ENCODE measurements at regions not wholly inside any gene's neighbourhood (a gene's known extent, or its start where the extent isn't known, plus 50 kb on each side); places are given as distances from the start of the nearest gene placed in this dataset.

DNA sequence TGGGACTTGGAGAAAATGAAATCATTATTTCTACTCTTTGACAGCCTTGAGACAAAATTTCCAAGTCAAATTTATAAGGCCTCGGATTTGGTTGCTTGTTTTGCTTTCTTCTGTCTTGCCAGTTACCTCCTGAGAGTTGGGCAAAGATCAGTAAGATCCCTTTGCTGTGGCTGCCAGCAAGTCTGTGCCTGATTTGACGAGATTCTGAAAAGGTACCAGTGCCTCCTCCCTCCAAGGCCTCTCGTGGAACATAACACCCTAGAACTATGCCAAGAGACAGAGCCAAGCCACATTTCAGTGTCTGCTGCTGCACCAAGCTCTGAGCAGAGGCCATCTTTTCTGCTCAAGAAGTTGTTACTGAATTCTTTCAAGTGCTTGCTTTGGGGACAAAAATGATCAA lies 61.0 kb downstream of the GTPBP8 start:
- DNase-seq (ENCODE audit: low spot score): no peak

DNA sequence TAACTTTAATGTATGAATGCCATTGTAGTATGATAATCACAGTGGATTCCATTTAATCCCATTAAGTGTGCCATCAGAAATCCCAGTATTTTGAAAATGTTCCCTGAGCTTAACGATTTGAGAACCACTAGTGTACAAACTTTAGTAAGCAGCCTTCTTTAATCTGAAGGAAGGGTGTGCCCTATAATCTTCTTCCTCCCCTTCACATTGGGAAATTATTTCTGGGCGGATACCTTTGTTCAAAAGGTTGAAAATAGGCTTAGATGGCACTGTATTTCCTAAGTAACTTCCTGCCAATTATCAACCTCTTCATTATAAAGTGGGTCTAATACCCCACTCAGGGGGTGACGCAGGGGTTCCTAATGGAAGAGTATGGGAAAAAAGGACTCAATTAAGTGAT lies 62.4 kb downstream of the GTPBP8 start:
- DNase-seq (ENCODE audit: low spot score): no peak

DNA sequence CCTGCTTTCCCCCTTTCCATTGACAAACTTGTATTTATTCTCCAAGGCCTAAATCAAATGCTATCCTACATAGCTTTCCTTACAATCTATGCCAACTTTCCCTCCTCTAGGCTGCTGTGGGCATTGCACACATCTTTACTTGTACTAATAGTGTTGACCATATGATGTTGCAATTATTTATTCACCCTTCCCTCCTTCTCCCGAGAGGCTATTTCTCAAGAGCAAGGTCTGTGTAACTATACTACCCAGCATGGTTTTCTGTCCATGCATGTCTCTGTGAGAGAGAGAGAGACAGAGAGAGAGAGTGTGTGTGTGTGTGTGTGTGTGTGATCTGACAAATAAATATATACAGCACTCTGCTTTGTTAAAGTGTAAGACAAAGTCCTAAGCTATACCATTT lies 63.8 kb downstream of the GTPBP8 start:
- no peak for DNase-seq (ENCODE audit: low spot score)

DNA sequence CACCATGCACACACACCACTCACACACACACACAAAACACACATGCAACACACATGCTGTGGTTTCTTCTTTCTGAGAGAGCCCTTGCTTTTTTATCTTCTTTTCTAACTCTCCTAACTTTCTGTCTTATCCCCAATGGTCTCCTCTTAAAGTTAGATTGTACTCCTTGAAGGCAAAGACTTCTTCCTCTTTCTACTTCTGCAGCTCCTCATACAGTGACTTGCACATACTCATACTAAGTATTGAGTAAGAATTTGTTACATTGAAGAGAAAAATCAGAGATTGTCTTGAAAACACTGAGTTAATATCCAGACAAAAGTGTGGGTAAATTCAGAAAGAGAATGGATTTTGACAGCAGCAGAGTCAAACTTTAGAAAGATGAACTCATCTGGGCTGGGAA lies 64.4 kb downstream of the GTPBP8 start:
- DNase-seq (ENCODE audit: low spot score): no peak

DNA sequence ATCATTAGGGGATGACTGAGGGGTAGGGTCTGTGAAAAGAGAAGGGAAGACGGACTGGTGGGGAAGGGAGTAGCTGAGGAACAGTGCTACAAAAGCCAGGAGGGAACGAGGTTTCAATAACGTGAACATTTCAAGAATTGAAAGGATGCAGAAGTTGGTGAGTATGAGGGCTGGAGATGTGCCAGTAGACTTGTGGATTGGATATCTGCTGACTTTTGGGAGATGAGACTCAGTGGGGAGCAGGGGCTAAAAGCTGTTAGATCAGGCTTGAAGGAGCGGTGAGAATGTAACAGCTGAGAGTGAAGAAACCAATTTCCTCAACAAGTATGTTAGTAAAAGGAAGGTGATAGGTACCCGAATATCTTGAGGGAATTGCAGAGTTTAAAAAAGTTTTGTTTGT lies 65.2 kb downstream of the GTPBP8 start:
- DNase-seq (ENCODE audit: low spot score): no peak

DNA sequence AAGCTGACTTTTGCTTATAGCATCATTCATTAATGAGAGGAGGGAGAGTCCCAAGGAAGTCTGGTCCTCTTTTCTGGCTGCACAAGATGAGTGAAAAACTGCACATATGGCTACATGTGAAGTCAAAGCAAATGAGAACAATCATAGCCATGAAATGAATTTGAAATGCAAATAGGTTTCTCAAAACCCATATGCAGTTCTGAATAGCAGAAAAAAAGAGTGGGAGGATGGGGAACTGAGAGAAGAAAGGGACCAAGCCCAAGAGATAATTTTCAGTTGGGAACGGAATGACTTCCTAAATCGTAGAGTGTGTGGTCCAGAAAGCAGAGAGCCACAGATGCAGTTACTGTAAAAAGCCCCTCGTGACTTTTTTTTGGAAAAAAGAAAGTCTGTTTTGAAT lies 66.3 kb downstream of the GTPBP8 start:
- no peak for DNase-seq (ENCODE audit: low spot score)

DNA sequence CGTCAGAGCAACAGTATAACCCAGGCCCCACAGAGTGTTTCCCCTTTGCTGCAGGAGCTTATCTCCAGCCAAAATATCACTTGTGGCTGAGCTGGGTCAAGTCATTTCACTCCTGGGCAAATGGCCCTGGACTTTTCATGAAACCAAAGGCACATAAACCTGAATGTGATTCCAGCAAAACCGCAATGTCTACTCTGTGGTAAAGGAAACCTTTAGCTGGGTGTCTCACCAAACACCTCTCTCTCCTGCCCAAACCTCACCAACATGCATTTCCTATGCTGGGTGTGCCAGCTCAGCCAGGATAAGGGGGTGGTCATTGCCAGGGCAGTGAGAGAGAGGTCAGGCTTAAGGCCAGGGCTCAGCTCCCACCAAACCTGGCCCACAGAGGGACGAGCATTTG lies 67.4 kb downstream of the GTPBP8 start:
- no peak for DNase-seq (ENCODE audit: low spot score)

DNA sequence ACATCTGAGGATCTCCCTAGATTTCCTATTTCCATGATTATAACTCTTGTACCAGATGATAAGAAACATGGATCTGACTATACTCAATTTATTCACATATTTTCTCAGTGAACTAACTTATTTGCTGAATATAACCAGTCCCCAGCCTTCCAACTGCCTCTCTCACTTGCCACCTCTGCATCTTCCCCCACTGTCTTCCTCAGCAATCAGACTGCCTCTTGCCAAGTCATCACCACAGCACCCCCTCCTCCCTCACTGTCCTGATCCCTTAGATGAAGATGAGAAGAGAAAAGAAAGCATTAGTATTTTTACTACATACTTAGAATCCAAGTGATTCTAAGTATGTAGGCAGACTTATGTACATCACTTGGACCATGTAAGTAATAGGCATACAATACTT lies 71.9 kb downstream of the GTPBP8 start:
- no peak for DNase-seq (ENCODE audit: low spot score)

DNA sequence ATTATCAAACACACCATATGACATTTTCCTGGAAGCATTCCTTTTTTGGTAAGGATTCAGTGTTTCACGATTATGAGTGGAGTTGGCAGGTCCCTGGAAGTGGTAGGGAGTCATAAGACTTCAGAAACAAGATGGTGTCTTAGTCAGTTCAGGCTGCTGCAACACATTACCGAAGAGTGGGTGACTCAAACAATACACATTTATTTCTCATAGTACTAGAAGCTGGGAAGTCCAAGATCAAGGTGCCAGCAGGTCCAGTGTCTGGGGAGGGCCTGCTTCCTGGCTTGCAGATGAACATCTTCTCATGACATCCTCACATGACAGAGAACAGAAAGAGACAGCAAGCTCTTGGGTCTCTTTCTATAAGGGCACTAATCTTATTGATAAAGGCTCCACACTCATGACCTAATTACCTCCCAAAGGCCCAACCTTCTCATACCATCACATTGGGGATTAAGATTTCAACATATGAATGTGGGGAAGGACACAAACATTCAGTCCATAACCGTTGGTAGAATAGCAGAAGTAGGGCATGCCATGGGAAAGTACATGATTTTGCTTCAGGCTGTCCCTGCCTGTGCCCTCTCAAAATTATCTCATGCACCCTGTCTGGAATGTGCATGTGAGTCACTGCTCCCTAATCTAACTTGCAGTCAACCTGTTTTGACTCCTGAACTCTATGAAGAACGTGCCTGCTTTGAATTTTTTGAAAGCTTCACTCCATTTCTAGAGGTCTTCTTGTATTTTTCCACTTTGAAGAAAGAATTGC lies 72.5 kb downstream of the GTPBP8 start:
- no peak for DNase-seq (ENCODE audit: low spot score)

DNA sequence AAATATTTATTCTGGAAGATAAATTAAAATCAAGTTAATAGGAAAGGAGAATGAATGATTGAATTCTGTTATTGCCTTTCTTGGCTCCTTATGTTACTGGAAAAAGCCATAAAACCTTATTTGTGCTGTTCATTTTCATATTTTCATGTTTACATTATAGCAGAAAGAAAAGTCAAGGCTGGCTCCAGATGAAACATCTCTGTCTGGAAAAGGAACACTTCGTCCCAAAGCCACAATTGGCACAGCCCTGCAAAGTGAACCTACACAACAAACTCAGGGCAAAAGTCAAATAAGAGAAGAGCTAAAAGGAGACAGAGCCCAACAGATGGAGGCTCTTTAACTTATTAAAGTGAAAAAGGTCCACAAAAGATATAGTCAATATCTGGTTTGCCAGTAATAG lies 73.4 kb downstream of the GTPBP8 start:
- no peak for DNase-seq (ENCODE audit: low spot score)

DNA sequence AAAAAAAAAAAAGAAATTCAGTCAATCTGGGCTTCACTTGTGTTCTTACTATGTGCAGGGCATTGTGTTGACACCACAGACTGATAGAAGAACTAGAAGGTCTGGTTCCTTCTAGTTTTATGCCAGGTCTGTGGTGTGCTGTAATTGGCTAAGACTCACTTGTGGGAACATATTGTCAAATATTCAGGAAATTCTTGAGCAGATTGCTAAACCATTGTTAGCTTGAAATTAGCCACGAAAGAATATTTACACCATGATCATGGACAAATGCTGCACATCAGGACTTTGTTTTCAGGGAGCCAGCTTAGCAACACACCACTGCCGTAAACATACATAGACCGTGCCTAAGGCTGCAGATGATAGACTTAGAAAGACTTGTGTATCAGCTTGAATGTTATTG lies 74.6 kb downstream of the GTPBP8 start:
- DNase-seq (ENCODE audit: low spot score): no peak

DNA sequence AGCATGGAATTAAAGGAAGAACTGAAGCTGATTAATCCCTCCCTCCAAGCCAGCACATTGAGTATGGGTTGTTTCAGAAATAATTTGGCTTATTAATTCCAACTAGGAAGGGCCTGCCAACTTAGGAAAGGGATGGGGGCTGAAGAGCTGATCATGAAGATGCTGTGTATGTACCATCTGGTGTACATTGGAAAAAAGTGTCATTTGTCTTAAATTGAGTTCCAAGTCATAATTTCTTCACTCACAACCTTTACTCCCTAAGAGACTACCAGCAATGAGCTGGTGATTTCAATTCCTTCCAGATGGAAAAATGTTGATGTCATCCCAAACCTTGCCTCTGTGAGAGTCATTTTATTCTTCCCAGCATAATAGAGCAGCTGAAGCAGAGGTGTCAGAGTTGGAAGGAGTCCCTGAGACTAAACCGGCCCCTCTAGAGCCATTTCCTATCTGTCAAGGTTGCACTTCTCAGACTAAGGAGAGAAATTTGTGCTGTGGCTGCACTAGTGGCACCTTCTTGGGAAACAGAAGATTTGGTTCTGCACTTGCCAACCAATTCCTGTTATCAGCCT lies 79.4 kb downstream of the GTPBP8 start:
- DNase-seq (ENCODE audit: low spot score): no peak

DNA sequence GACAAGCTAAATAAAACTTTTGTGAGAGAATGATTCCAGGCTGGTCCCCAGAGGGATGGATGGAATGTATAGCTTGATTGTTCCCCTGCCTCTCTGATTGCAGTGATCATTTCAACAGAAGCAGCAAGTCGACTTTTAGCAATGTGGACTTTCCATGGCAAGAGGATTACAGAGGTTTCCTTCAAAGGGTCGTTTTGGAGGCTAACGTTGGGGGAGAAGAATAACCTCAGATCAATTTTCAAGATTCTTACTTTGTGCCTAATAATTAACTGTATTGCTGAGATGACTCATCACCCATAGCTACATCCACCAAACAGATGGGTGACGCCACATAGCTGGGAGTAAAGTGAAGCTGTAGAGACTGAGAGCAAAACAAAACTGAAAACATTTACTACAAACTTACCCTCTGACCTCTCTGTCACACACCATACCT lies 79.9 kb downstream of the GTPBP8 start:
- peak; percentile 56 for DNase-seq (ENCODE audit: low spot score)

DNA sequence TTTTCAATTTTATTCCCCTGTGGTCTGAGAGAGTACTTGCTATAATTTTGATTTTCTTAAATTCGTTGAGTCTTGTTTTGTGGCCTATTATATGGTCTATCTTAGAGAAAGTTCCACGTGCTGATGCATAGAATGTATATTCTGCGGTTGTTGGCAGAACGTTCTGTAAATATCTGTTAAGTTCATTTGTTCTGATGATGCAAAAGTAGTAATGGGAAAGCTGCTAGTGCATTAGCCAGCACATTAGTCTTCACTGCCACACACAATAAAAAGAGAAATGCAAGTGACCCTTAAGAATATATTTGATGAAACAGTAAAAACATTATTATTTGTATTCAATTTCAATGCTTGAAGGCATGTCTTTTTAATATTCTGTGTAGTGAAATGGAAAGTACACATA lies 84.8 kb downstream of the GTPBP8 start:
- no peak for DNase-seq (ENCODE audit: low spot score)

DNA sequence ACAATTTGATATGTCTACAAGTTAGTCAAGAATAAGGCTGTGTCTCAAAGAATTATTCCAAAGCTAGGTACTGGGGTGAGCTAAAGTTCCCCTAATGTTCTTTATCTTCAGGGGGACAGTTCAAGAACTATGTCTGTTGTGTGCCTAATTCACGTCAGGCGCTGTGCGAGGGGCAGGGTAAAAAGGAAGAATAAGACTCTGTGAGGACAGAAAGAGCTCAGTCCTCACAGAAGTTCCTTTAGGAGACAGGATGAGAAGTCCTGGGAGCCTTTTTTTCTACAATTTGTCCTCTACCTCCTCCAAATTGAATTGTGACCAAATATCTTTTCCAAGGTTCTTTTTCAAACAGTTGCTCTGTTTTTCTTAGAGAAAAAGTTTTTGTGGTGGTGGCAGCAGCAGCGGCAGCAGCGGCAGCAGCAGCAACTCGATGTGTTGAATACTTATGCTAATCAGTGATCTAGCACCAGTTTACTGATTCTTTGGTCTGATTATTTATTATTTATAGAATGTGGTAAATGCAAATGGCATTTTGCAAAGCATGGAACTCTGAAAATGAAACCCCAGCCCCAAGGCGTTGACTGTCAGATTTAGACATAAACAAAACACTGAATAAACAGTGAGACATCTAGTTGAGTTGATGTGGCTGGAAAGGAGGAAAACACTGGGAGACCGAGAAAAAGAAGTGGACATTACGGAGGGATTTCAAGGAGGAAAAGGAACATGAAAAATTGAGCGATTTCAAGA lies 88.6 kb downstream of the GTPBP8 start:
- DNase-seq (ENCODE audit: low spot score): no peak

DNA sequence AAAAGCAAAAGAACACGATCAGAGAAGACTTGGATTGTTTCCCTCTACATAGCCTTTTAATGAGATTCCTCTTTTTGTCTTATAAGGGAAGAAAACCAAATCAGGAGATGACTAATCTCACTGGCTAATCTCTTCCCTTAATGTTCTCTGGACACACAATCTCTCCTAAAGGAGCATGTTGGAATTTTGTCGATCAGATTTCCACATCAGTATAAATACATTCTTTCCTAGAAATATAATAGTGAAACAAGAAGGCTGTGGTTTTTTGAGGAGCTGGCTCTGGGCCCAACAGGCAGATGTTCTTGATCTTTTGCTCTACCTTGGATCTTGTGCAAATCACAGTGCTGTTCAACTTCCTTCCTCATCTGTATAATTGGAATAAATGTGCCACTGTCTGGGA lies 94.0 kb downstream of the GTPBP8 start:
- no peak for DNase-seq (ENCODE audit: low spot score)

DNA sequence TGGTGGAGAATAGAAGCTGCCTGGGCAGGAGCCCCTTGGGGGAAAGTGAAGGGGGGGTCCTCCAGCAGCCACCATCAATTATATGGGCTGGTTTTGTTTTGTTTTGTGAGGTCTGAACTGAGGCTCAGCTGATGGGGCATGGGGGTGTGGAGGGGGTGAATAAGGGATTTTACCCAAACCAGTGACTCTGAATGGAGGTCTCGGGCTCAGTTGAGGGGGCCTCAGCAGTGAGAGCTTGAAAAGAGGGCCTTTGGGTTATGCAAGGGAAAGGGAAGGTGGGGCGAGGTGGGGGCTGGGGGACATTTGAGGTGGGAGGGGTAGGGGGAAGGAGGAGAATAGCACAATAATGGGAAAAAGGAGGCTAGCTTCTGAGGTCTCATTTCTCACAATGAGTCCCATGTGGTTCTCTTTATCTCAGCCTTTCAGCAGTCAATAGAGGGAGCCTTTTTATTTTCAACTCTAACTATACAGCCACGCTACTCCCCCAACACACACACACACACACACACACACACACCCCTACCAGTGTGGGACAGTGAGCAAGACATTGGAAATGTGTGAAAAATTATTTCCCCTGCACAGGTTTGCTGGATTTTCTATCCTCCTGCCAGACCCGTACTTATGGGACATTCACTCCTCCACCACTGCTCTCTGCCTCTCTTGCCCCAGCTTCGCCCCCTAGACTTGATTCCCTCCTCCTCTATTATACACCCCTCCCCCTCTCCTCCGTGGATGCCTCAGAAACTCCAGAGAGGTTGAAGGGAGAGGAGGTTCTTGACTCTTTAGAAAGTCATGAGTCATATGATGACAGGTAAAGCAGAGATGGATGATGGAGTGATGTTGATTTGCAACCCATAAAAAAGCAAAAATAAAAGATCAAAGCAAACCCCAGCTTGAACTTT lies 96.0 kb downstream of the GTPBP8 start:
- DNase-seq (ENCODE audit: low spot score): peak; percentile 33

DNA sequence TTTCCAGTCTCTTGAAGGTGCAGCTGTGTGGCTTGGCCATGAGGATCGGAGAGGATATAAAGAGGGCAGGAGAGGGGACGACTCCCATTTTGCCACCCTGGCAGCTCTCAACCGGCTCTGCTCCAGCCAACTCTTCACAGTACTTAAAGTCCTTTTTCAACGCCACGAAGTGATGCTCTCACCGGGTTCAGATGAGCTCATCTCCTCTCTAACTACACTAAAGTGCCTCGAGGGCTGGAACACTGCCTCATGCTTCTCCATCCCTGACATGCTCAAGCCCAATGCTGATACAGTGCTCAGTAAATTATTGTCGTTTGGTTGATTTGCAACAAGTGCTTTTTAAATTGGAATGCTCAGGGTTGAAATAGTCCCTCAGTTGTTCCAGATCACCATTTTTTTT lies 97.8 kb downstream of the GTPBP8 start:
- no peak for DNase-seq (ENCODE audit: low spot score)

DNA sequence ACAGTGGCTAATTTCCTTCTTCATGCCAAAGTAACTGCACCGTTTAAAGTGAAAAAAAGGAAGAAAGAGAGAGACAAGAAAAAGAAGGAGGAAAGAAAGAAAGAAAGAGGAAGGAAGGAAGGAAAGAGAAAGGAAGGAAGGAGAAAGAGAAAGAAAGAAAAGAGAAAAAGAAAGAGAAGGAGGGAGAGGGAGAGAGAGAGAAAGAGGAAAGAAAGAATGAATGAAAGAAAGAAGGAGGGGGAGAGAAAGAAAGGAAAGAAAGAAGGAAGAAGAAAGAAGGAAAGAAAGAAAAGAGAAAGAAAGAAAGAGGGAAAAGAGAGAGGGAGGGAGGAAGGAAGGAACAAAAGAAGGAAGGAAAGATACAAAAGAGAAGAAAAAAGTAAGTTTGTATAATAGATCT lies 100.6 kb downstream of the GTPBP8 start:
- no peak for DNase-seq (ENCODE audit: low spot score)

DNA sequence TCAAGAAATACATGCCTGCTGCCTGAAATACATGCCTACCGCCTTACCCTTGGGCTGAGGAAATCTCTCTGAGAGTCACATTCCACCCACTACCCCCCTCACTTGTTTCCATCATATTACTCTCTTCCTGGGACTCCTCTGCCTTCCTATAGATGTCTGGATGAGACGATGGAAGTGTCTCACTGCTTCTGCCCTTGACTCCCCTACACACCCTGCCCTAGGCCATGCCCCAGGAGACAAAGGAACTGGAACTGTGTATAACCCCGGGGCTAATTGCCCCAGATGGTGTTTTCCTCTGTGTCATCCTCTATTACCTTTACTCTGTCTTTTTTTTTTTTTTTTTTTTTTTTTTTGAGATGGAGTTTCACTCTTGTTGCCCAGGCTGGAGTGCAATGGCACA lies 102.0 kb downstream of the GTPBP8 start:
- DNase-seq (ENCODE audit: low spot score): no peak

DNA sequence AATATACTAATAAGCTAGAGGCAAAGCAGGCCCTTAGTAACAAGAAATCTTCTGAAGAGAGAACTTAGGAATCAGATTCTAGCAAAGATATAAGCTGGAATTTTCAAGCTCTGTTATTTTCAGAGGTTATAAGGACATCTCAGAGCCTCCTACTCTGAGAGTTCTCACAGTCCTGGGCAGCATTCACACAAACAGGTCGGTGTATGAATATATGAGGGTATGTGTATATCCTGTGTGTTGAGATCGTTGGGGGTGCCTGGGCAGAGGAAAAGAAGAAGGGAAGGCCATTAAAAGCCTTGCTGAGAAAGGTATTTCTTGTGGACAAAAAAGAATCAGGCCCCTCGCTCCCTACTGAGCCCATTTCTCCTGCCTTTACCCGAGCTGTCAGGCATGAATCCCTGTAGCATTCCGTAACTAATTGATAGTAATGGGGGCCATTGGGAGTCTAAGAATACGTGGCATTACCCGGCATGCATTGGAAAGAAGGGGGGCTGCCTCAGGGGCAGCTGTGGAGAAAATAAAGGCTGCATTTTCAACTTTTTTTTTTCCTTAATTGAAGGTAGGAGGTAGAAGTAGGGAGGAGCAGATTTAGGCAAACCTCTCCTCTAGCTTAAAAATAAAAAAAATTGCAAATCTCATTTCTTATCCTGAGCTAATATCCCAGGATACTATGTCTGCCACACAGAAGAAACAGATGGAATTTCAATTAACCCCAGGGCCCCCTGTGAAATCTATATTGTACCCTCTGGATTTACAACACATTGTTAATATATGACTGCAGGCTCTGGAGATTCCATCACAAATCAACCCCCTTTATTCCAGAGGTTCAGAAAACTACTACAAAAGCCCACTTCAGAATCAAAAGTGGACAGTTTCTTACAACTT lies 103.8 kb downstream of the GTPBP8 start:
- DNase-seq (ENCODE audit: low spot score): no peak

Measured in HT-29 (cell line).